NCI-H69 (cell line): ENCODE measurements at regions not wholly inside any gene's neighbourhood (a gene's known extent, or its start where the extent isn't known, plus 50 kb on each side); places are given as distances from the start of the nearest gene placed in this dataset.

Experiments used
- DNase-seq: peaks from one replicate; lab custom pipeline; 2025; lab: John Stamatoyannopoulos, UW

GRCh38 chr1:232477728-232478127 is 152.2 kb downstream of the SIPA1L2 start:
- DNase-seq = peak; percentile 48

- DNase-seq = no peak
These were observed 153.4 kb downstream of the SIPA1L2 start for GRCh38 chr1:232476538-232476950.

- no peak for DNase-seq
These were observed 155.1 kb downstream of the SIPA1L2 start for GRCh38 chr1:232474826-232475225.

GRCh38 chr1:232473900-232474299 is 156.0 kb downstream of the SIPA1L2 start:
- no peak for DNase-seq

GRCh38 chr1:232473324-232473723 is 156.6 kb downstream of the SIPA1L2 start:
- peak; percentile 8 for DNase-seq

GRCh38 chr1:232472485-232473041 is 157.4 kb downstream of the SIPA1L2 start:
- DNase-seq = no peak

GRCh38 chr1:232471250-232471649 is 158.7 kb downstream of the SIPA1L2 start:
- DNase-seq = no peak

GRCh38 chr1:232470711-232471110 is 159.2 kb downstream of the SIPA1L2 start:
- DNase-seq = no peak

GRCh38 chr1:232468249-232468648 is 161.7 kb downstream of the SIPA1L2 start:
- no peak for DNase-seq

GRCh38 chr1:232467073-232467760 is 162.7 kb downstream of the SIPA1L2 start:
- DNase-seq = no peak

GRCh38 chr1:232464325-232464724 is 165.6 kb downstream of the SIPA1L2 start:
- DNase-seq = no peak

- peak; percentile 16 for DNase-seq
These were observed 166.7 kb downstream of the SIPA1L2 start for GRCh38 chr1:232463225-232463624.

GRCh38 chr1:232462213-232462612 is 167.7 kb downstream of the SIPA1L2 start:
- peak; percentile 11 for DNase-seq

- DNase-seq = no peak
These were observed 170.1 kb downstream of the SIPA1L2 start for GRCh38 chr1:232459826-232460225.

GRCh38 chr1:232459087-232459486 is 170.8 kb downstream of the SIPA1L2 start:
- DNase-seq = no peak

- no peak for DNase-seq
These were observed 172.3 kb downstream of the SIPA1L2 start for GRCh38 chr1:232457595-232457994.

- DNase-seq = no peak
These were observed 173.2 kb downstream of the SIPA1L2 start for GRCh38 chr1:232456714-232457113.

GRCh38 chr1:232454227-232454886 is 175.6 kb downstream of the SIPA1L2 start:
- peak; percentile 63 for DNase-seq

GRCh38 chr1:232452736-232453440 is 177.0 kb downstream of the SIPA1L2 start:
- DNase-seq = no peak

GRCh38 chr1:232452117-232452516 is 177.8 kb downstream of the SIPA1L2 start:
- DNase-seq = no peak

- no peak for DNase-seq
These were observed 178.4 kb downstream of the SIPA1L2 start for GRCh38 chr1:232451506-232451905.

- DNase-seq = peak; percentile 13
These were observed 179.3 kb downstream of the SIPA1L2 start for GRCh38 chr1:232450615-232451014.

GRCh38 chr1:232447125-232447524 is 182.8 kb downstream of the SIPA1L2 start:
- peak; percentile 15 for DNase-seq
